GM19372 (cell line): ENCODE measurements at regions not wholly inside any gene's neighbourhood (a gene's known extent, or its start where the extent isn't known, plus 50 kb on each side); places are given as distances from the start of the nearest gene placed in this dataset.
"Not testable (repeated sequence)": the region's sequence is repeated elsewhere in the genome, so short reads cannot be mapped to it uniquely, and the experiment has no call there.

Experiments used
- ATAC-seq: cut with Tn5 transposase; IDR thresholded peaks from one replicate; pipeline ENCODE4 v1.9.1; 2021; ENCODE audit warnings: mild to moderate bottlenecking, low read depth, moderate library complexity; ENCODE audit not compliant: unreplicated experiment

GRCh38 chr10:78420946-78421735 is 387.5 kb downstream of the RPS24 start:
- ATAC-seq: no peak

- ATAC-seq: not testable (repeated sequence)
These were observed 390.4 kb downstream of the RPS24 start for GRCh38 chr10:78424050-78424449.

- no peak for ATAC-seq
These were observed 391.1 kb downstream of the RPS24 start for GRCh38 chr10:78424723-78425122.

GRCh38 chr10:78426181-78426580 is 392.5 kb downstream of the RPS24 start:
- no peak for ATAC-seq

- ATAC-seq: no peak
These were observed 393.9 kb downstream of the RPS24 start for GRCh38 chr10:78427497-78428031.

- ATAC-seq: no peak
These were observed 394.9 kb downstream of the RPS24 start for GRCh38 chr10:78428579-78428978.

GRCh38 chr10:78429984-78430383 is 396.3 kb downstream of the RPS24 start:
- no peak for ATAC-seq

- no peak for ATAC-seq
These were observed 398.9 kb downstream of the RPS24 start for GRCh38 chr10:78432583-78432982.

- no peak for ATAC-seq
These were observed 399.5 kb downstream of the RPS24 start for GRCh38 chr10:78433076-78433595.

GRCh38 chr10:78433766-78434535 is 400.3 kb downstream of the RPS24 start:
- ATAC-seq: no peak

GRCh38 chr10:78434886-78435285 is 401.2 kb downstream of the RPS24 start:
- ATAC-seq: no peak

GRCh38 chr10:78435484-78436221 is 402.0 kb downstream of the RPS24 start:
- no peak for ATAC-seq

GRCh38 chr10:78436222-78436573 is 402.5 kb downstream of the RPS24 start:
- no peak for ATAC-seq

GRCh38 chr10:78436706-78437406 is 403.2 kb downstream of the RPS24 start:
- no peak for ATAC-seq

GRCh38 chr10:78437407-78437768 is 403.7 kb downstream of the RPS24 start:
- no peak for ATAC-seq

- no peak for ATAC-seq
These were observed 404.6 kb downstream of the RPS24 start for GRCh38 chr10:78437998-78438906.

- ATAC-seq: no peak
These were observed 405.5 kb downstream of the RPS24 start for GRCh38 chr10:78438907-78439809.

- no peak for ATAC-seq
These were observed 407.3 kb downstream of the RPS24 start for GRCh38 chr10:78441010-78441409.
